Fibroblast of skin of left quadriceps (primary cell): ENCODE measurements at regions not wholly inside any gene's neighbourhood (a gene's known extent, or its start where the extent isn't known, plus 50 kb on each side); places are given as distances from the start of the nearest gene placed in this dataset.

ENCODE experiments used
- DNase-seq, 2 experiments: peaks; one replicate each; pipeline ENCODE4 v3.0.0-alpha.2; 2013; ENCODE audit warnings: low read depth in 2 of 2

DNA sequence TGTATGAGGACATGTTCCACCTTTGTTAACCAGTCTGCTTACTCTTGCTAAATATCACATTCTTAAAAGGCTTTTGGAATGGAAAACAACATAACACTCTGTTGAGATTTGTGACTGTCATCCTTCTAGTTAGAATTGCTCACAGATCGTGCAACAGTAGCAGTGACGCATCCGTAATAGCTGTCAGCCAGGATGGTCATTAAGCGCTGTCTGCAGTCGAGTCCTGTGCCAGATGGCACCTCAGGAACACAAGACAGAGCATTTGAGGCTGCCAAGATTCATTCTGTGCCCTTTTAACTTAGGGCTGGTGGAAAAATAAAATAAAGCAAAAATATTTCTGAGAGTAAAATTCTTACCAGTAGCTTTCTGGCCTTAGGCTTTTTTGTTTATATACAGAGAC, 348.6 kb downstream of the ANKRD7 start:
- DNase-seq: no peak

DNA sequence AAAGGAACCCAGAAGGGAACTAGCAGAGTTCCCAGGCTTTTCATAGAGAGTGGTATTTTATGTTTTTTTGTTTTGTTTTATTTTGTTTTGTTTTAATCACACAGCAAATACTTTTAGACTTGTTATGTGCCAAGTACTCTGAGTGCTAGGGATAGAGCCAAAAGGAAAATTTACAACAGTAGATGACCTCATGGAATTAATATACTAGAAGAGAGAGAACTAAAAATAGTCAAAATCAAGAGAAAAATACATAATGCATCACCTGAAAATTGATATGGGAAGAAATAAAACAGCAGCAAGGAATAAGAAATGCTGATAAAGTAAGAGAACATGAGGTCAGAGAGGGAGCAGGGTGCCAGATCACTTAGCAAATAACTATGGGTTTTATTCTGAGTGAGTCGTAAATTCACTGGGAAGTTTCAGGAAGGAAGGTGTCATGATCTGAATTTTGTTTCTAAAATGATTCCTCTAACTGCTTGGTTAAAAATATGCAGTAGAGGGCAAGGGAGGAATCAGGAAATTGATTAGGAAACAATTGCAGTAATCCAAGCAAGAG, 351.0 kb downstream of the ANKRD7 start:
- no peak for DNase-seq

GRCh38 chr7:118580743-118581382, 356.4 kb downstream of the ANKRD7 start:
- no peak for DNase-seq

GRCh38 chr7:118583641-118584040, 359.1 kb downstream of the ANKRD7 start:
- DNase-seq: no peak

DNA sequence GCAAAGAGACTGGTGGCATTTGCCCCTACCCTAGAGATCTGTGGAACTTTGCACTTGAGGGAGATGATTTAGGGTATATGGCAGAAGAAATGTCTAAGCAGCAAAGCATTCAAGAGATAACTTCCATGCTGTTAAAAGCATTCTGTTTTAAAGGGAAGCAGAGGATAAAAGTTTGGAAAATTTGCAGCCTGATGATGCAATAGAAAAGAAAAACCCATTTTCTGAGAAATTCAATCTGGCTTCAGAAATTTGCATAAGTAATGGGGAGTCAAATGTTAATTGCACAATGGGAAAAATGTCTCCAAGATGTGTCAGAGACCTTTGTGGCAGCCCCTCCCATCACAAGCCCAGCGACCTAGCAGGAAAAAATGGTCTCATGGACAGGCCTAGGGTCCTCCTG, 361.7 kb downstream of the ANKRD7 start:
- no peak for DNase-seq

DNA sequence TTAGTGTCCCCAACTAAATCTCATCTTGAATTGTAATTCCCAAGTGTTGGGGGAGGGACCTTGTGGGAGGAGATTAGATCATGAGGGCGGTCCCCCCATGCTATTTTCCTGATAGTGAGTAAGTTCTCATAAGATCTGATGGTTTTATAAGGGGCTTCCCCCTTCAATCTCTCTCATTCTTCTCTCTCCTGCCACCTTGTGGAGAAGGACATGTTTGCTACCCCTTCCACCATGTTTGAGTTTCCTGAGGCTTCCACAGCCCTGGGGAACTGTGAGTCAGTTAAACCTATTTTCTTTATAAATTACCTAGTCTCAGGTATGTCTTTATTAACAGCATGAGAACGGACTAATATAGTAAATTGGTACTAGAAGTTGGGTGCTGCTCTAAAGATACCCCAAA, 365.6 kb downstream of the ANKRD7 start:
- DNase-seq: no peak

- no peak for DNase-seq
These were observed 377.6 kb downstream of the ANKRD7 start for GRCh38 chr7:118602090-118602489.

DNA sequence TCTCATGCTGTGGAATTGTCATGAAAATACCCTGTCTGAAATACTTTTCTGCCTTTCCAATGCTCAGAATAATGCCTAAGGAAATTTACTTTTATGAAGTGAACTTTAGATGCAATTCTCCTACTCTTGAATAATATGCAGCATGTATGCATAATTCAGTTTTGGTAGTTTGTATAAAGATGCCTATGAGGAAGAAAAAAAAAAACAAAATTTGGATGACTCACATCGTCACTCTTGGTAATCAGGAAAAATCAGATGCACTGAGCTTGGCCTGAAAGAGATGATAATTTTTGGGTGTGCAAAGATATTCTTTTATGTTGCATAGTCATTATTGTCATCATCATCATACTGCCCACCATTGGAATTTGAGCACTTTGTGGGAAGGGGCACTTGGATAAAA, 382.1 kb downstream of the ANKRD7 start:
- DNase-seq: no peak

- DNase-seq: no peak
These were observed 384.7 kb downstream of the ANKRD7 start for GRCh38 chr7:118609207-118609606.

DNA sequence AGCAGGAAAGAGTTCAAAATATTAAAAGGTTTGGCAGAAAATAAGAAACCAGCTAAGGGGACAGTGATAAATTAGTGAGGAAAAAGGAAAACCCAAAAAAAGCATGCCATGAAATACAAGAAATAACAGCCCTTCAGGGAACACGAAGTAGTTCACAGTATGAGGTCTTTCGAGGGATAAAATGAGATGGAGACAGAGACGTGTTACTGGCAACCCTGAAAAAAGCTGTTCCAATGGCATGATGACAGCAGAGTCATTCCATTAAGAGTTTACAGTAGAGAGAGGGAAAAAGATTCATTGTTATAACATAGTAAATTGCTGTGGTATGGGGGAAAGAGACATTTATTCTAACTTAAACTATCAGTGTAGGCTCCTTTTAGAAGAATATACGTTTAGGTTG, 391.2 kb downstream of the ANKRD7 start:
- no peak for DNase-seq

- DNase-seq: no peak
These were observed 397.4 kb downstream of the ANKRD7 start for GRCh38 chr7:118621810-118622360.

GRCh38 chr7:118626739-118627138, 402.2 kb downstream of the ANKRD7 start:
- DNase-seq: no peak

GRCh38 chr7:118627467-118627866, 403.0 kb downstream of the ANKRD7 start:
- DNase-seq: no peak

DNA sequence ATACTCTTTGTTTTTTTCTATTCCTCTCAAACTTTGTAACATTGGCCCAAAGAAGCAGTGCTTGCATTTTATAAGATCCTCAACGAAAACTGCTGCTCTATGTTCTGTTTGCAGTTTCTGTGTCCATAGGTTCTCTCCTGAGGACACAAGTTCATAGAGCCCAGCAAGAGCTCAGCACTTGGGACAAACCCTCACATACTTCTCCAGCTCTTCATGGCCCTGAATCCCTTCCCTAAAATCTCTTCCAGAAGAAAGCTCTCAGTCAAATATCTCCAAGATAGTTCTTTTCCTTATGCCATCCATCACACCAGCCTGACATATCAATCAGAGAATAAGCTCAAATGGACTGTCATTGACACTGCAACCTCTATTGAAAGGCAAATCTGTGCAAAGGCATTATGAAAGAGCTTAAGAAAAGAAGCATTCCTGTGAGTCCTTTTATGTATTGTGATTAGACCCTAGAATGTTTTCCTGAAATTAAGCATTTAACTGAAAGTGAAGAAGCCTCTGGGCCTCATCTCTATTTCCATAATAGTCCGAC, 405.5 kb downstream of the ANKRD7 start:
- no peak for DNase-seq

- DNase-seq: no peak
These were observed 417.9 kb downstream of the ANKRD7 start for GRCh38 chr7:118642396-118642795.

DNA sequence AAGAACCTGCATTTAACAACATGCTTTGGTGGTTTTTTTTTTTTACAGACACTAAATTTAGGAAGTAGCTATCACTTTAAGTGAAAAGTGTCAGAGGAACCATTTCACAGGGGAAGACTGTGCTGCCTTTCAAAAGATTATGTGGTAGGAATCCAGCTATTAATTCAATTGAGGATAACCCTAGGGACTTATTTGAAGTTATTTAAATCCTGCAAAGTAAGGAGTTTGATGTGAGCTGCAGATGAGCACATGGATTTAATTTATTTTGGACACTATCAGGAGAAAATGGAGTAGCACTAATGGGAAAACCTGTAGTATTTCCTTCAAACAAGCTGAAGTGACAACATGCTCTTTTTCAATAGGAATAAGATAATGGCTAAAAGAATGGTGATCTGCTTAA, 419.8 kb downstream of the ANKRD7 start:
- no peak for DNase-seq

DNA sequence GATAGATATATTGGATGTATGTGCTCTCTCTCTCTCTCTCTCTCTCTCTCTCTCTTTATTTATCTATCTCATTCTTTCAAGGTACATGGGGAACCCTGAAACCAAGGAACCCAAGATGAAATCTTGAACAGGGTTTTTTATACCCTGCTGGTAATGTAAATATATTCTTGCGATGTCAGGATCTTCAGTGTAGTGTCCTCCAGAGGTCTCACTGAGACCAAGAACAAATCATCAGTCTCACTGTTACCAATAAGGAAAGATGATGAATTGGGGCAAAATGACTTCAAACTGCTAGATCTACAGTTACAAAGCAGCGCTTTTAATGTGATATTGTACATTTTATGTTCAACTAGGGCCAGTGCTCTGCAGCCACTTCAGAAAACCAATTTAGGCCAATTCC, 423.5 kb downstream of the ANKRD7 start:
- DNase-seq: no peak

- DNase-seq: no peak
These were observed 433.0 kb downstream of the ANKRD7 start for GRCh38 chr7:118657391-118658005.

DNA sequence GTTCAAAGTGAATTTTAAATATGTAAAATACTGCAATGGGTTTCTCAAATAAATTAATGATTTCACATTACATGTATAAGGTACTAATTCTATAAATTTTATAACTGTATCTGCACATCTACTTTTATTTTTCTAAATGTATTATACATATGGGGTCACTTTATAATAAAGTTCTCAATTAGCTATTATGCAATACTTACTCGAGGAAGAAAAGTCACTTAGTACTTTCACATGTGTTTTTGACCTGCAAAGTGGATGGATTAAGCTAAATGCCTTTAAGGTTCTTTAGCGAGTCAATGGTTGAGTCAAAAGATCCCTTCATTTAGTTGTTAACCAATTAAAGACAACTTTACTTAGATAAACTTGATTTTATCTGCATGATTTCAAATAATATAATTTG, 437.8 kb downstream of the ANKRD7 start:
- no peak for DNase-seq

- DNase-seq: no peak
These were observed 440.0 kb downstream of the ANKRD7 start for GRCh38 chr7:118664498-118664897.

DNA sequence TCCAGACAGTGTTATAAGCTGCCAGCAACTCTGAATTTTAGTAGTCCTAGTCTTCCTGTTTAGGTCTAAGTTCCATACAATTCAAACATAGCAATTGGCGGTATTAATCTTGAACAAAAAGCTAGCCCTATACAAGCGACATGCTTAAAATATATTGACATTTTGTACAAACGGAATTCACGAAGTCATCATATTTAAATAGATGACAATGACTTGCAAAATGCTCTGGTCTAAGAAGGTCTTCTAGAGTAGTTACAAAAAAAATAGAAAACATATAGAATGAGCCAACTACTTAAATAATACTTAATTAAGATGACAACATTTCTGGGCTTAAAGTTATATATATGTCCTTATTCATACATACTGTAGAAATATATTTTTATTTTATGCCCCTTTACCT, 446.6 kb downstream of the ANKRD7 start:
- DNase-seq: no peak

- DNase-seq: no peak
These were observed 460.3 kb downstream of the ANKRD7 start for GRCh38 chr7:118684796-118685195.

DNA sequence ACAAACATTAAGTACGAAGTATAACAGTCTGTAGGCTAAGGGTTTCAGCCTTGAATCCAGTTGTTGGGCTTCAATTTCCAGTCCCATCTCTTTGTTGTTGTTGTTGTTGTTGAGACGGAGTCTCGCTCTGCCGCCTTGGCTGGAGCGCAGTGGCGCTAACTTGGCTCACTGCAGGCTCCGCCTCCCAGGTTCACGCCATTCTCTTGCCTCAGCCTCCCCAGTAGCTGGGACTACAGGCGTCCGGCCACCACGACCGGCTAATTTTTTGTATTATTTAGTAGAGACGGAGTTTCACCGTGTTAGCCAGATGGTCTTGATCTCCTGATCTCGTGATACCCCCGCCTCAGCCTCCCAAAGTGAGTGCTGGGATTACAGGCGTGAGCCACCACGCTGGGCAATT, 464.9 kb downstream of the ANKRD7 start:
- DNase-seq: no peak
